CD4-positive, alpha-beta T cell treated with Interleukin-4 for 1 hour (primary cell): ENCODE measurements at regions not wholly inside any gene's neighbourhood (a gene's known extent, or its start where the extent isn't known, plus 50 kb on each side); places are given as distances from the start of the nearest gene placed in this dataset.
"Not testable (repeated sequence)": the region's sequence is repeated elsewhere in the genome, so short reads cannot be mapped to it uniquely, and the experiment has no call there.

Experiments
- DNase-seq, 2 donors: peaks; one replicate each; pipeline ENCODE4 v3.0.0-alpha.2; 2020 to 2022

GRCh38 chr10:56547163-56547562, 186.1 kb upstream of the ZWINT start:
- no peak for DNase-seq

GRCh38 chr10:56537984-56538383, 176.9 kb upstream of the ZWINT start:
- no peak for DNase-seq

- no peak for DNase-seq
These were observed 161.1 kb upstream of the ZWINT start for GRCh38 chr10:56522166-56522565.

GRCh38 chr10:56508562-56508961, 147.5 kb upstream of the ZWINT start:
- DNase-seq: no peak

- no peak for DNase-seq
These were observed 146.0 kb upstream of the ZWINT start for GRCh38 chr10:56507033-56507432.

- no peak for DNase-seq
These were observed 144.5 kb upstream of the ZWINT start for GRCh38 chr10:56505555-56505954.

- DNase-seq: no peak
These were observed 135.1 kb upstream of the ZWINT start for GRCh38 chr10:56496186-56496486.

GRCh38 chr10:56487746-56488145, 126.7 kb upstream of the ZWINT start:
- DNase-seq: no peak

- DNase-seq: no peak
These were observed 120.5 kb upstream of the ZWINT start for GRCh38 chr10:56481521-56482091.

- no peak for DNase-seq
These were observed 111.9 kb upstream of the ZWINT start for GRCh38 chr10:56472978-56473377.

GRCh38 chr10:56470701-56471100, 109.6 kb upstream of the ZWINT start:
- no peak for DNase-seq

GRCh38 chr10:56469482-56469881, 108.4 kb upstream of the ZWINT start:
- no peak for DNase-seq

GRCh38 chr10:56466005-56466404, 104.9 kb upstream of the ZWINT start:
- no peak for DNase-seq

GRCh38 chr10:56449770-56450169, 88.7 kb upstream of the ZWINT start:
- DNase-seq: no peak

GRCh38 chr10:56447613-56448012, 86.6 kb upstream of the ZWINT start:
- DNase-seq: not testable (repeated sequence)

- not testable (repeated sequence) for DNase-seq
These were observed 80.3 kb upstream of the ZWINT start for GRCh38 chr10:56441337-56441736.
